GM23338 (cell line): ENCODE measurements at regions not wholly inside any gene's neighbourhood (a gene's known extent, or its start where the extent isn't known, plus 50 kb on each side); places are given as distances from the start of the nearest gene placed in this dataset.

Experiments
- ATAC-seq: fragments of 200-7000 bp; cut with Tn5 transposase; 3 replicates; pipeline ENCODE4 v1.9.1; 2020
- DNase-seq: peaks from one replicate; pipeline ENCODE4 v3.0.0-alpha.2; 2015; ENCODE audit warnings: low spot score
- H2AFZ ChIP-seq: fragments of 200-600 bp; sonication (generic); 2 replicates; pipeline ENCODE4 v1.8.0; 2016; ENCODE audit warnings: antibody characterized with exemption, mild to moderate bottlenecking, moderate library complexity
- H3F3A ChIP-seq: fragments of 200-600 bp; sonication (generic); replicated peaks from 2 replicates; pipeline ENCODE4 v1.8.0; 2017; ENCODE audit warnings: antibody characterized with exemption, mixed run types, low read depth
- H3K27ac ChIP-seq: fragments of 200-600 bp; sonication (generic); 2 replicates; pipeline ENCODE4 v1.6.1; 2016; ENCODE audit warnings: low read depth
- H3K27me3 ChIP-seq: fragments of 200-600 bp; sonication (generic); 2 replicates; pipeline ENCODE4 v1.8.0; 2016; ENCODE audit warnings: mild to moderate bottlenecking, mixed run types, moderate library complexity; ENCODE audit not compliant: insufficient read depth
- H3K36me3 ChIP-seq: fragments of 200-600 bp; sonication (generic); 2 replicates; pipeline ENCODE4 v1.8.0; 2016; ENCODE audit warnings: mild to moderate bottlenecking; ENCODE audit not compliant: insufficient read depth
- H3K4me1 ChIP-seq: fragments of 200-600 bp; sonication (generic); 2 replicates; pipeline ENCODE4 v1.8.0; 2016; ENCODE audit warnings: mild to moderate bottlenecking, moderate library complexity; ENCODE audit not compliant: insufficient read depth
- H3K4me2 ChIP-seq: fragments of 200-600 bp; sonication (generic); 2 replicates; pipeline ENCODE4 v1.7.1; 2017; ENCODE audit warnings: mixed run types
- H3K4me3 ChIP-seq: fragments of 200-600 bp; sonication (generic); 2 replicates; pipeline ENCODE4 v1.6.1; 2016; ENCODE audit warnings: mixed run types
- H3K79me2 ChIP-seq: fragments of 200-600 bp; sonication (generic); replicated peaks from 2 replicates; pipeline ENCODE4 v1.8.0; 2017; ENCODE audit warnings: mild to moderate bottlenecking; ENCODE audit not compliant: insufficient read depth
- H3K9me2 ChIP-seq: fragments of 200-600 bp; sonication (generic); 2 replicates; pipeline ENCODE4 v1.8.0; 2017; ENCODE audit not compliant: insufficient read depth
- H4K20me1 ChIP-seq: fragments of 200-600 bp; sonication (generic); replicated peaks from 2 replicates; pipeline ENCODE4 v1.8.0; 2017; ENCODE audit warnings: mild to moderate bottlenecking; ENCODE audit not compliant: insufficient read depth
- H3K27ac Mint-ChIP-seq: 2 replicates; pipeline ENCODE4 v1.8.0; 2020; ENCODE audit warnings: inconsistent platforms, mild to moderate bottlenecking, moderate library complexity, mixed read lengths
- H3K27me3 Mint-ChIP-seq: 3 replicates; pipeline ENCODE4 v1.8.0; 2022; ENCODE audit warnings: low read depth, mild to moderate bottlenecking, moderate library complexity, mixed read lengths, inconsistent platforms; ENCODE audit not compliant: insufficient read depth, poor library complexity
- H3K36me3 Mint-ChIP-seq: 3 replicates; pipeline ENCODE4 v1.8.0; 2021; ENCODE audit warnings: low read depth, mild to moderate bottlenecking, inconsistent platforms, moderate library complexity, mixed read lengths
- H3K4me1 Mint-ChIP-seq: 3 replicates; pipeline ENCODE4 v1.8.0; 2020; ENCODE audit warnings: mild to moderate bottlenecking, inconsistent platforms, mixed read lengths
- H3K4me3 Mint-ChIP-seq: 3 replicates; pipeline ENCODE4 v1.8.0; 2021; ENCODE audit warnings: moderate library complexity, mild to moderate bottlenecking, inconsistent platforms, mixed read lengths
- H3K9me3 Mint-ChIP-seq: 3 replicates; pipeline ENCODE4 v1.8.0; 2020; ENCODE audit warnings: moderate library complexity, mild to moderate bottlenecking, inconsistent platforms, mixed read lengths
- CREB1 ChIP-seq: fragments of 250-450 bp; sonication (Bioruptor Pico); IDR thresholded peaks from 2 replicates; pipeline ENCODE4 v1.5.0; 2020; ENCODE audit warnings: low read depth, mild to moderate bottlenecking, moderate library complexity
- CTCF ChIP-seq, 2 experiments: fragments of 200-600 bp in 1 of 2; sonication (generic) in 1 of 2; conservative IDR thresholded peaks; 2 replicates each; pipeline versions ENCODE4 v1.5.1 to v1.6.1; 2016 to 2017; ENCODE audit warnings: antibody characterized with exemption in 2 of 2, low read depth in 2 of 2, mild to moderate bottlenecking in 2 of 2, moderate library complexity in 1 of 2
- ETS1 ChIP-seq: IDR thresholded peaks from 2 replicates; pipeline ENCODE4 v1.6.1; 2016; ENCODE audit warnings: antibody characterized with exemption
- EZH2phosphoT487 ChIP-seq: fragments of 200-600 bp; sonication (generic); IDR thresholded peaks from one replicate; pipeline ENCODE4 v1.8.1; 2018; ENCODE audit warnings: antibody characterized with exemption; ENCODE audit not compliant: unreplicated experiment
- JUNB ChIP-seq: IDR thresholded peaks from one replicate; pipeline ENCODE4 v1.6.1; 2016; ENCODE audit warnings: antibody characterized with exemption; ENCODE audit not compliant: unreplicated experiment
- STAT1 ChIP-seq: IDR thresholded peaks from one replicate; pipeline ENCODE4 v1.6.1; 2016; ENCODE audit warnings: antibody characterized with exemption; ENCODE audit not compliant: unreplicated experiment
- ZNF114 ChIP-seq: fragments of 250-450 bp; sonication (Bioruptor Pico); IDR thresholded peaks from 2 replicates; pipeline ENCODE4 v1.5.0; 2020; ENCODE audit warnings: mild to moderate bottlenecking, moderate library complexity
- ZNF331 ChIP-seq: fragments of 250-450 bp; sonication (Bioruptor Pico); IDR thresholded peaks from 2 replicates; pipeline ENCODE4 v1.5.0; 2020; ENCODE audit warnings: low read depth, mild to moderate bottlenecking, moderate library complexity
- TF ChIP-seq, protein P1 (sequence below): IDR thresholded peaks from one replicate; pipeline ENCODE4 v1.6.1; 2018; ENCODE audit warnings: antibody characterized with exemption; ENCODE audit not compliant: unreplicated experiment

DNA sequence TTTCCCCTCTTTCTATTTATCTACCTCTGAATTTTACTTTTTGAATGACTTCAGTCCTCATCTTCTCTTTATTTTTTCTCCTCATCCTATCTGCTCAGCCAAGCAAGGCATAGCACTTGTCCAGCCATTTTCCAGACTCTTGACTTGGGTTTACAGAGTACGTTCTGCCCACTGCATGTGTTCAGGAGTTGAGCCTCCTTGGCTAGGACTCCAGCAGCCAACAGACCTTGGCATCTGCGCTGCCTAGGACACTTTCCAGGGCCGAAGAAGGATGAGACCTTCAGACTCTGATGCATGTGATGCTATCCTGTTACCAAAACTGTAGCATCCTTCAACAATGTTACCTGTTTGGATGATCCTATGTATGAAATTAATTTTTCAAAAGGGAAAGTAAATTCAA is 59.7 kb downstream of the HES1 start:
- Mint-ChIP-seq H3K4me3 (no peak overlapping the region), H3K36me3 (no peaks in the 10 kb centered on the region), H3K27ac (no peak overlapping the region), H3K4me1 (peaks cover 8% of the 10 kb centered on the region; the same call in 2 of the 3 replicates), H3K9me3 (no peaks in the 10 kb centered on the region), H3K27me3 (peaks cover 4% of the 10 kb centered on the region)
- no peak for TF ChIP-seq CTCF (conservative IDR thresholded peaks at IDR 0.05; ENCODE audit: low read depth in 2 of 2)
- TF ChIP-seq JUNB = no peak
- TF ChIP-seq ZNF331 (CRISPR knock-in tag) = no peak
- no peak for TF ChIP-seq CREB1
- TF ChIP-seq ETS1 = no peak
- TF ChIP-seq, protein P1, sequence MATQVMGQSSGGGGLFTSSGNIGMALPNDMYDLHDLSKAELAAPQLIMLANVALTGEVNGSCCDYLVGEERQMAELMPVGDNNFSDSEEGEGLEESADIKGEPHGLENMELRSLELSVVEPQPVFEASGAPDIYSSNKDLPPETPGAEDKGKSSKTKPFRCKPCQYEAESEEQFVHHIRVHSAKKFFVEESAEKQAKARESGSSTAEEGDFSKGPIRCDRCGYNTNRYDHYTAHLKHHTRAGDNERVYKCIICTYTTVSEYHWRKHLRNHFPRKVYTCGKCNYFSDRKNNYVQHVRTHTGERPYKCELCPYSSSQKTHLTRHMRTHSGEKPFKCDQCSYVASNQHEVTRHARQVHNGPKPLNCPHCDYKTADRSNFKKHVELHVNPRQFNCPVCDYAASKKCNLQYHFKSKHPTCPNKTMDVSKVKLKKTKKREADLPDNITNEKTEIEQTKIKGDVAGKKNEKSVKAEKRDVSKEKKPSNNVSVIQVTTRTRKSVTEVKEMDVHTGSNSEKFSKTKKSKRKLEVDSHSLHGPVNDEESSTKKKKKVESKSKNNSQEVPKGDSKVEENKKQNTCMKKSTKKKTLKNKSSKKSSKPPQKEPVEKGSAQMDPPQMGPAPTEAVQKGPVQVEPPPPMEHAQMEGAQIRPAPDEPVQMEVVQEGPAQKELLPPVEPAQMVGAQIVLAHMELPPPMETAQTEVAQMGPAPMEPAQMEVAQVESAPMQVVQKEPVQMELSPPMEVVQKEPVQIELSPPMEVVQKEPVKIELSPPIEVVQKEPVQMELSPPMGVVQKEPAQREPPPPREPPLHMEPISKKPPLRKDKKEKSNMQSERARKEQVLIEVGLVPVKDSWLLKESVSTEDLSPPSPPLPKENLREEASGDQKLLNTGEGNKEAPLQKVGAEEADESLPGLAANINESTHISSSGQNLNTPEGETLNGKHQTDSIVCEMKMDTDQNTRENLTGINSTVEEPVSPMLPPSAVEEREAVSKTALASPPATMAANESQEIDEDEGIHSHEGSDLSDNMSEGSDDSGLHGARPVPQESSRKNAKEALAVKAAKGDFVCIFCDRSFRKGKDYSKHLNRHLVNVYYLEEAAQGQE = no peak
- no peak for ATAC-seq
- no peak for DNase-seq
- Histone ChIP-seq H3K27ac (no peak overlapping the region), H3K4me3 (no peak overlapping the region), H3K27me3 (no peaks in the 10 kb centered on the region), H2AFZ (no peak overlapping the region), H3K4me2 (no peak overlapping the region), H3K9me2 (no peaks in the 10 kb centered on the region), H4K20me1 (no peaks in the 10 kb centered on the region), H3K36me3 (no peaks in the 10 kb centered on the region; the same call in 1 of the 2 replicates), H3F3A (no peaks in the 10 kb centered on the region), H3K79me2 (no peaks in the 10 kb centered on the region), H3K4me1 (no peaks in the 10 kb centered on the region)

GRCh38 chr3:194196876-194197275 is 60.9 kb downstream of the HES1 start:
- no peaks in the 10 kb centered on the region for H3F3A ChIP-seq
- H3K27ac ChIP-seq = no peak overlapping the region
- H2AFZ ChIP-seq = no peak overlapping the region
- no peaks in the 10 kb centered on the region for H3K9me2 ChIP-seq
- DNase-seq = no peak
- no peaks in the 10 kb centered on the region for H4K20me1 ChIP-seq
- H3K27me3 ChIP-seq = no peaks in the 10 kb centered on the region
- H3K4me3 ChIP-seq = no peak overlapping the region
- H3K36me3 Mint-ChIP-seq = no peaks in the 10 kb centered on the region
- peaks cover 4% of the 10 kb centered on the region for H3K27me3 Mint-ChIP-seq
- no peaks in the 10 kb centered on the region for H3K79me2 ChIP-seq
- ATAC-seq = no peak
- no peaks in the 10 kb centered on the region; the same call in 1 of the 2 replicates for H3K36me3 ChIP-seq
- peaks cover 11% of the 10 kb centered on the region; the same call in 2 of the 3 replicates for H3K4me1 Mint-ChIP-seq
- no peaks in the 10 kb centered on the region for H3K4me1 ChIP-seq
- no peaks in the 10 kb centered on the region for H3K9me3 Mint-ChIP-seq
- H3K4me3 Mint-ChIP-seq = no peak overlapping the region
- no peak overlapping the region for H3K27ac Mint-ChIP-seq
- no peak overlapping the region for H3K4me2 ChIP-seq
- no peak for TF ChIP-seq JUNB
- no peak for TF ChIP-seq EZH2phosphoT487
- TF ChIP-seq ZNF114 = no peak
- TF ChIP-seq, protein P1 = no peak
- no peak for TF ChIP-seq STAT1
- TF ChIP-seq ZNF331 (CRISPR knock-in tag) = no peak
- TF ChIP-seq CTCF (conservative IDR thresholded peaks at IDR 0.05; ENCODE audit: low read depth in 2 of 2) = no peak
